Gastrocnemius medialis (tissue), 4 donors: ENCODE measurements at regions not wholly inside any gene's neighbourhood (a gene's known extent, or its start where the extent isn't known, plus 50 kb on each side); places are given as distances from the start of the nearest gene placed in this dataset.

ENCODE experiments used
- CTCF ChIP-seq, 5 experiments: fragments of 450-650 bp in 3 of 5; fragments of 200-600 bp in 2 of 5; sonication (generic) in 2 of 5; IDR thresholded peaks in 4 of 5; conservative IDR thresholded peaks in 1 of 5; 1 replicate in 4 of 5; 2 replicates in 1 of 5; pipeline ENCODE4 v1.5.1; 2016 to 2019; ENCODE audit warnings: antibody characterized with exemption in 5 of 5, mild to moderate bottlenecking in 3 of 5, moderate library complexity in 3 of 5
- POLR2A ChIP-seq, 2 donors: fragments of 450-650 bp; IDR thresholded peaks; one replicate each; pipeline ENCODE4 v1.6.1; 2017; ENCODE audit warnings: antibody characterized with exemption in 2 of 2, mild to moderate bottlenecking in 2 of 2, moderate library complexity in 2 of 2

GRCh38 chr3:144059481-144059880 lies 87.9 kb downstream of the DIPK2A start:
- no peak for TF ChIP-seq CTCF (IDR thresholded peaks at IDR 0.05 in 4 of 5, conservative IDR thresholded peaks at IDR 0.05 in 1 of 5)
- no peak for TF ChIP-seq POLR2A (IDR thresholded peaks at IDR 0.05)
